ENCODE measurements at regions not wholly inside any gene's neighbourhood (a gene's known extent, or its start where the extent isn't known, plus 50 kb on each side); places are given as distances from the start of the nearest gene placed in this dataset.

GRCh38 chr2:189281201-189281600 is 101.6 kb upstream of the COL5A2 start:
- TF ChIP-seq, protein P1, sequence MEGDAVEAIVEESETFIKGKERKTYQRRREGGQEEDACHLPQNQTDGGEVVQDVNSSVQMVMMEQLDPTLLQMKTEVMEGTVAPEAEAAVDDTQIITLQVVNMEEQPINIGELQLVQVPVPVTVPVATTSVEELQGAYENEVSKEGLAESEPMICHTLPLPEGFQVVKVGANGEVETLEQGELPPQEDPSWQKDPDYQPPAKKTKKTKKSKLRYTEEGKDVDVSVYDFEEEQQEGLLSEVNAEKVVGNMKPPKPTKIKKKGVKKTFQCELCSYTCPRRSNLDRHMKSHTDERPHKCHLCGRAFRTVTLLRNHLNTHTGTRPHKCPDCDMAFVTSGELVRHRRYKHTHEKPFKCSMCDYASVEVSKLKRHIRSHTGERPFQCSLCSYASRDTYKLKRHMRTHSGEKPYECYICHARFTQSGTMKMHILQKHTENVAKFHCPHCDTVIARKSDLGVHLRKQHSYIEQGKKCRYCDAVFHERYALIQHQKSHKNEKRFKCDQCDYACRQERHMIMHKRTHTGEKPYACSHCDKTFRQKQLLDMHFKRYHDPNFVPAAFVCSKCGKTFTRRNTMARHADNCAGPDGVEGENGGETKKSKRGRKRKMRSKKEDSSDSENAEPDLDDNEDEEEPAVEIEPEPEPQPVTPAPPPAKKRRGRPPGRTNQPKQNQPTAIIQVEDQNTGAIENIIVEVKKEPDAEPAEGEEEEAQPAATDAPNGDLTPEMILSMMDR (IDR thresholded peaks at IDR 0.05; ENCODE audit: low read length) = no peak
- no peak for TF ChIP-seq EZH2 (IDR thresholded peaks at IDR 0.05; ENCODE audit: borderline replicate concordance, low read length)
